ENCODE measurements at regions not wholly inside any gene's neighbourhood (a gene's known extent, or its start where the extent isn't known, plus 50 kb on each side); places are given as distances from the start of the nearest gene placed in this dataset.

- TF ChIP-seq FOXM1 (IDR thresholded peaks at IDR 0.05; ENCODE audit: borderline replicate concordance, low read depth) (no peak), TCF12 (IDR thresholded peaks at IDR 0.05; ENCODE audit: low read depth) (no peak), NFIC (IDR thresholded peaks at IDR 0.05) (no peak), MAX (IDR thresholded peaks at IDR 0.05) (no peak), CREB1 (IDR thresholded peaks at IDR 0.05; ENCODE audit: low read depth) (no peak), ZBTB7A (IDR thresholded peaks at IDR 0.05; ENCODE audit: low read depth) (no peak), CEBPB (IDR thresholded peaks at IDR 0.05) (no peak), YY1 (IDR thresholded peaks at IDR 0.05; ENCODE audit: low read depth) (no peak), REST (IDR thresholded peaks at IDR 0.05; ENCODE audit: low read depth) (no peak), EP300 (IDR thresholded peaks at IDR 0.05; ENCODE audit: borderline replicate concordance) (no peak)
Observed at GRCh38 chr3:165653130-165653778, 184.0 kb downstream of the BCHE start.

Data from Ishikawa (cell line).